ENCODE measurements at regions not wholly inside any gene's neighbourhood (a gene's known extent, or its start where the extent isn't known, plus 50 kb on each side); places are given as distances from the start of the nearest gene placed in this dataset.

GRCh38 chr11:43243927-43244326 is 67.9 kb upstream of the API5 start:
- no peak for TF ChIP-seq POLR2A (IDR thresholded peaks at IDR 0.05)
- no peak for TF ChIP-seq CTCF (IDR thresholded peaks at IDR 0.05)

All from esophagus squamous epithelium (tissue), 4 donors.